K562 (cell line): ENCODE measurements at regions not wholly inside any gene's neighbourhood (a gene's known extent, or its start where the extent isn't known, plus 50 kb on each side); places are given as distances from the start of the nearest gene placed in this dataset.

Experiments
- ATAC-seq: fragments of 200-7000 bp; cut with Tn5 transposase; 3 replicates; pipeline ENCODE4 v1.9.1; 2020; ENCODE audit warnings: moderate library complexity
- BruUV-seq: library from RNA; stranded (reverse); fragments of 400-500 nt; replicated peaks from 2 replicates; lab custom pipeline; 2021; lab: Mats Ljungman, UMichigan
- CTCF ChIA-PET: fragments of 300-600 bp; formaldehyde crosslinking; extraction: SDS; loops from one replicate; lab custom pipeline; 2021; ENCODE audit warnings: low intra/inter-chr PET ratio; lab: Yijun Ruan, JAX
- POLR2A ChIA-PET: fragments of 300-600, 350-650 bp; sonication (Branson Sonifier 250); formaldehyde crosslinking; extraction: SDS; loops from one replicate; lab custom pipeline; 2021; ENCODE audit warnings: antibody characterized with exemption, inconsistent platforms; lab: Yijun Ruan, JAX
- DNase-seq, 4 experiments: peaks; one replicate each; pipeline versions ENCODE4 v3.0.0 to v3.0.0-alpha.2; 2011 to 2018; ENCODE audit warnings: low spot score in 3 of 4, mixed read lengths in 3 of 4; ENCODE audit errors: extremely low read depth in 1 of 4
- FAIRE-seq: peaks from 2 replicates; lab custom pipeline; 2011; peaks lifted over from hg19 to GRCh38; lab: Jason Lieb, UNC
- H2AFZ ChIP-seq: 2 replicates; pipeline ENCODE4 v1.6.0; 2011; ENCODE audit warnings: low read depth, low read length, control low read depth, inconsistent platforms
- H3K27ac ChIP-seq: fragments of 200-600 bp; 3 replicates; pipeline ENCODE4 v1.8.0; 2011; ENCODE audit warnings: low read depth, mild to moderate bottlenecking, control low read depth, inconsistent platforms, low read length, moderate library complexity, mixed read lengths; ENCODE audit errors: extremely low read depth
- H3K27me3 ChIP-seq, 2 experiments: fragments of 300-600 bp in 1 of 2; 2 replicates in 1 of 2; 3 replicates in 1 of 2; pipeline versions ENCODE4 v1.6.0 to v1.8.0; 2011; ENCODE audit warnings: inconsistent platforms in 2 of 2, low read length in 2 of 2, mild to moderate bottlenecking in 1 of 2, mixed read lengths in 1 of 2, moderate library complexity in 1 of 2; ENCODE audit not compliant: control insufficient read depth in 2 of 2, insufficient read depth in 2 of 2
- H3K36me3 ChIP-seq: fragments of 300-600 bp; 3 replicates; pipeline ENCODE4 v1.8.0; 2011; ENCODE audit warnings: mild to moderate bottlenecking, low read length, inconsistent platforms; ENCODE audit not compliant: control insufficient read depth, insufficient read depth
- H3K4me1 ChIP-seq, 2 experiments: fragments of 200-600 bp in 1 of 2; replicated peaks in 1 of 2; 2 replicates in 1 of 2; 3 replicates in 1 of 2; pipeline versions ENCODE4 v1.5.1 to v1.8.0; 2011; ENCODE audit warnings: inconsistent platforms in 2 of 2, low read length in 2 of 2, mild to moderate bottlenecking in 1 of 2, mixed read lengths in 1 of 2, moderate library complexity in 1 of 2; ENCODE audit not compliant: control insufficient read depth in 2 of 2, insufficient read depth in 2 of 2
- H3K4me2 ChIP-seq: 2 replicates; pipeline ENCODE4 v1.6.1; 2011; ENCODE audit warnings: low read length, control low read depth, inconsistent platforms, mixed read lengths; ENCODE audit not compliant: insufficient read depth
- H3K4me3 ChIP-seq: fragments of 200-600 bp; sonication (generic), shearing (Covaris generic); 2 replicates; pipeline ENCODE4 v1.5.1; 2016; ENCODE audit warnings: control low read depth, inconsistent platforms
- H3K79me2 ChIP-seq: fragments of 200-600 bp; 3 replicates; pipeline ENCODE4 v1.8.0; 2011; ENCODE audit warnings: low read length, inconsistent platforms; ENCODE audit not compliant: control insufficient read depth, insufficient read depth
- H3K9ac ChIP-seq, 2 experiments: 2 replicates each; pipeline versions ENCODE4 v1.6.0 to v1.6.1; 2011; ENCODE audit warnings: low read depth in 2 of 2, low read length in 2 of 2, control low read depth in 1 of 2, inconsistent platforms in 1 of 2, mild to moderate bottlenecking in 1 of 2, mixed read lengths in 1 of 2; ENCODE audit not compliant: insufficient read depth in 1 of 2
- H3K9me1 ChIP-seq: one replicate; pipeline ENCODE4 v1.6.0; 2011; ENCODE audit warnings: inconsistent platforms, mild to moderate bottlenecking, low read length, moderate library complexity; ENCODE audit not compliant: control insufficient read depth, insufficient read depth
- H3K9me3 ChIP-seq: replicated peaks from 2 replicates; pipeline ENCODE4 v1.5.1; 2011; ENCODE audit warnings: low read depth, low read length, inconsistent platforms; ENCODE audit not compliant: control insufficient read depth, insufficient read depth
- H4K20me1 ChIP-seq: replicated peaks from 2 replicates; pipeline ENCODE4 v1.6.1; 2011; ENCODE audit warnings: low read length, inconsistent platforms, mixed read lengths; ENCODE audit not compliant: control insufficient read depth, insufficient read depth
- BCOR ChIP-seq: fragments of 450-650 bp; IDR thresholded peaks from 2 replicates; pipeline ENCODE4 v1.6.1; 2016
- CBX1 ChIP-seq: sonication (generic); IDR thresholded peaks from 2 replicates; pipeline ENCODE4 v1.6.1; 2016; ENCODE audit warnings: antibody characterized with exemption, low read depth, mild to moderate bottlenecking
- CBX5 ChIP-seq: IDR thresholded peaks from 2 replicates; pipeline ENCODE4 v1.6.1; 2014; ENCODE audit warnings: low read depth, borderline replicate concordance
- GABPB1 ChIP-seq: sonication (generic); formaldehyde crosslinking; IDR thresholded peaks from 2 replicates; pipeline ENCODE4 v1.8.0; 2022; ENCODE audit warnings: mild to moderate bottlenecking, missing genetic modification reagents
- HDAC6 ChIP-seq: IDR thresholded peaks from 2 replicates; pipeline ENCODE4 v1.6.1; 2012; ENCODE audit warnings: low read depth, mild to moderate bottlenecking, control low read depth, inconsistent platforms, low read length, moderate library complexity
- NCOA6 ChIP-seq: fragments of 450-650 bp; IDR thresholded peaks from 2 replicates; pipeline ENCODE4 v1.6.1; 2017; ENCODE audit warnings: mild to moderate bottlenecking
- NELFE ChIP-seq: IDR thresholded peaks from 2 replicates; pipeline ENCODE4 v1.6.1; 2011; ENCODE audit warnings: mild to moderate bottlenecking; ENCODE audit not compliant: insufficient read depth, insufficient read length
- POLR2AphosphoS5 ChIP-seq: IDR thresholded peaks from 2 replicates; pipeline ENCODE4 v1.6.1; 2011; ENCODE audit warnings: mild to moderate bottlenecking, low read depth, low read length, moderate library complexity; ENCODE audit not compliant: control insufficient read depth, insufficient read depth
- STAT5B ChIP-seq: fragments of 250-450 bp; sonication (Bioruptor Pico); IDR thresholded peaks from 2 replicates; pipeline ENCODE4 v1.8.0; 2021; ENCODE audit warnings: mild to moderate bottlenecking, inconsistent platforms
- TEAD2 ChIP-seq: fragments of 450-650 bp; IDR thresholded peaks from 2 replicates; pipeline ENCODE4 v1.6.1; 2016; ENCODE audit warnings: missing genetic modification characterization, control low read depth, missing compliant biosample characterization
- TSC22D4 ChIP-seq: fragments of 450-650 bp; IDR thresholded peaks from 2 replicates; pipeline ENCODE4 v1.6.1; 2016; ENCODE audit warnings: missing genetic modification characterization, missing biosample characterization, control low read depth
- ZNF133 ChIP-seq: fragments of 250-450 bp; sonication (Bioruptor Pico); IDR thresholded peaks from 2 replicates; pipeline ENCODE4 v1.4.0; 2020; ENCODE audit warnings: mild to moderate bottlenecking
- ZZZ3 ChIP-seq: fragments of 450-650 bp; IDR thresholded peaks from 2 replicates; pipeline ENCODE4 v1.6.1; 2016; ENCODE audit warnings: antibody characterized with exemption, mild to moderate bottlenecking, moderate library complexity
- WGBS: fragments of 100-300 bp; shearing (Covaris generic); methylation state at CpG from one replicate; pipeline ENCODE4 v1.1.6; 2016; ENCODE audit warnings: low coverage, mixed read lengths; ENCODE audit not compliant: insufficient coverage; ENCODE audit errors: missing lambda C conversion rate; 5-methylcytosine and 5-hydroxymethylcytosine counted together
- in situ Hi-C: fragments of 300-500 bp; cut with MboI; formaldehyde crosslinking; loops from 4 replicates; pipeline ENCODE4 v1.15.0; 2018; ENCODE audit warnings: inconsistent platforms, mixed read lengths
- intact Hi-C: fragments of 100-400 bp; cut with micrococcal nuclease; formaldehyde crosslinking; loops from 2 replicates; pipeline ENCODE4 v1.14.2; 2022
- TF ChIP-seq, protein P1 (sequence below): fragments of 250-450 bp; sonication (Bioruptor Pico); IDR thresholded peaks from 2 replicates; pipeline ENCODE4 v1.6.1; 2021; ENCODE audit warnings: mild to moderate bottlenecking
- TF ChIP-seq, protein P2 (sequence below): fragments of 200-600 bp; sonication (generic); IDR thresholded peaks from one replicate; pipeline ENCODE4 v1.6.1; 2012; ENCODE audit warnings: mild to moderate bottlenecking, low read depth, low read length, inconsistent platforms

DNA sequence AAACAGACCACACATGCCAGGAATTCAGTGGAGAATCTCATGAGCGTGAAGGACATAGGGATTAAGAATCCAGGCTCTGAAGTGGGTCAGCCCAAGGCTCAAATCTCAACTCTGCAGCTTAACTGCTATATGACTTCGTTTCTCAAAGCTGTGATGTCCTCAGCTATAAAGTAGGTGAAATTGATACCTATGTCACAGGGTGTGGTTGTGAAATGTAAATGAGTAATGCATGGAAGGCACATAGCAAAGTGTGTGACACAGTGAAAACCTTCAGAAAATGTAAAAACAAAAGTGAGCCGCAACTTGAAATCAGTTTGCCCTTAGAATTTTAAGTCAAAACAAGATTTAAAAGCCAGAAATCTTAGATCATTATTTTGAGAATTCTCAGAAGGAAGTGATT lies 145.7 kb upstream of the PRMT6 start:
- H3K4me3 ChIP-seq: no peak overlapping the region
- ATAC-seq: no peak
- DNase-seq: no peak
- no peaks in the 10 kb centered on the region for H3K36me3 ChIP-seq
- H4K20me1 ChIP-seq: no peaks in the 10 kb centered on the region
- no peaks in the 10 kb centered on the region for H3K4me1 ChIP-seq
- H3K27ac ChIP-seq: no peak overlapping the region
- no peak overlapping the region for H2AFZ ChIP-seq
- FAIRE-seq: no peak
- CTCF ChIA-PET: no interaction called here
- POLR2A ChIA-PET: no interaction called here
- H3K27me3 ChIP-seq: no peaks in the 10 kb centered on the region
- in situ Hi-C loops: no loop called here
- H3K9ac ChIP-seq: no peak overlapping the region
- no peaks in the 10 kb centered on the region for H3K9me3 ChIP-seq
- H3K4me2 ChIP-seq: no peak overlapping the region
- no peaks in the 10 kb centered on the region for H3K79me2 ChIP-seq
- WGBS: 0% methylated on average over 3 of the region's 3 CpGs
- no TSS peak for BruUV-seq
- intact Hi-C loops: no loop called here
- no peaks in the 10 kb centered on the region for H3K9me1 ChIP-seq
- TF ChIP-seq BCOR: no peak
- no peak for TF ChIP-seq NCOA6
- TF ChIP-seq TSC22D4 (tag): no peak
- TF ChIP-seq, protein P1, sequence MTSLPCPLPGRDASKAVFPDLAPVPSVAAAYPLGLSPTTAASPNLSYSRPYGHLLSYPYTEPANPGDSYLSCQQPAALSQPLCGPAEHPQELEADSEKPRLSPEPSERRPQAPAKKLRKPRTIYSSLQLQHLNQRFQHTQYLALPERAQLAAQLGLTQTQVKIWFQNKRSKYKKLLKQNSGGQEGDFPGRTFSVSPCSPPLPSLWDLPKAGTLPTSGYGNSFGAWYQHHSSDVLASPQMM (CRISPR knock-in tag): no peak
- TF ChIP-seq NELFE: no peak
- no peak for TF ChIP-seq GABPB1 (CRISPR knock-in tag)
- TF ChIP-seq, protein P2, sequence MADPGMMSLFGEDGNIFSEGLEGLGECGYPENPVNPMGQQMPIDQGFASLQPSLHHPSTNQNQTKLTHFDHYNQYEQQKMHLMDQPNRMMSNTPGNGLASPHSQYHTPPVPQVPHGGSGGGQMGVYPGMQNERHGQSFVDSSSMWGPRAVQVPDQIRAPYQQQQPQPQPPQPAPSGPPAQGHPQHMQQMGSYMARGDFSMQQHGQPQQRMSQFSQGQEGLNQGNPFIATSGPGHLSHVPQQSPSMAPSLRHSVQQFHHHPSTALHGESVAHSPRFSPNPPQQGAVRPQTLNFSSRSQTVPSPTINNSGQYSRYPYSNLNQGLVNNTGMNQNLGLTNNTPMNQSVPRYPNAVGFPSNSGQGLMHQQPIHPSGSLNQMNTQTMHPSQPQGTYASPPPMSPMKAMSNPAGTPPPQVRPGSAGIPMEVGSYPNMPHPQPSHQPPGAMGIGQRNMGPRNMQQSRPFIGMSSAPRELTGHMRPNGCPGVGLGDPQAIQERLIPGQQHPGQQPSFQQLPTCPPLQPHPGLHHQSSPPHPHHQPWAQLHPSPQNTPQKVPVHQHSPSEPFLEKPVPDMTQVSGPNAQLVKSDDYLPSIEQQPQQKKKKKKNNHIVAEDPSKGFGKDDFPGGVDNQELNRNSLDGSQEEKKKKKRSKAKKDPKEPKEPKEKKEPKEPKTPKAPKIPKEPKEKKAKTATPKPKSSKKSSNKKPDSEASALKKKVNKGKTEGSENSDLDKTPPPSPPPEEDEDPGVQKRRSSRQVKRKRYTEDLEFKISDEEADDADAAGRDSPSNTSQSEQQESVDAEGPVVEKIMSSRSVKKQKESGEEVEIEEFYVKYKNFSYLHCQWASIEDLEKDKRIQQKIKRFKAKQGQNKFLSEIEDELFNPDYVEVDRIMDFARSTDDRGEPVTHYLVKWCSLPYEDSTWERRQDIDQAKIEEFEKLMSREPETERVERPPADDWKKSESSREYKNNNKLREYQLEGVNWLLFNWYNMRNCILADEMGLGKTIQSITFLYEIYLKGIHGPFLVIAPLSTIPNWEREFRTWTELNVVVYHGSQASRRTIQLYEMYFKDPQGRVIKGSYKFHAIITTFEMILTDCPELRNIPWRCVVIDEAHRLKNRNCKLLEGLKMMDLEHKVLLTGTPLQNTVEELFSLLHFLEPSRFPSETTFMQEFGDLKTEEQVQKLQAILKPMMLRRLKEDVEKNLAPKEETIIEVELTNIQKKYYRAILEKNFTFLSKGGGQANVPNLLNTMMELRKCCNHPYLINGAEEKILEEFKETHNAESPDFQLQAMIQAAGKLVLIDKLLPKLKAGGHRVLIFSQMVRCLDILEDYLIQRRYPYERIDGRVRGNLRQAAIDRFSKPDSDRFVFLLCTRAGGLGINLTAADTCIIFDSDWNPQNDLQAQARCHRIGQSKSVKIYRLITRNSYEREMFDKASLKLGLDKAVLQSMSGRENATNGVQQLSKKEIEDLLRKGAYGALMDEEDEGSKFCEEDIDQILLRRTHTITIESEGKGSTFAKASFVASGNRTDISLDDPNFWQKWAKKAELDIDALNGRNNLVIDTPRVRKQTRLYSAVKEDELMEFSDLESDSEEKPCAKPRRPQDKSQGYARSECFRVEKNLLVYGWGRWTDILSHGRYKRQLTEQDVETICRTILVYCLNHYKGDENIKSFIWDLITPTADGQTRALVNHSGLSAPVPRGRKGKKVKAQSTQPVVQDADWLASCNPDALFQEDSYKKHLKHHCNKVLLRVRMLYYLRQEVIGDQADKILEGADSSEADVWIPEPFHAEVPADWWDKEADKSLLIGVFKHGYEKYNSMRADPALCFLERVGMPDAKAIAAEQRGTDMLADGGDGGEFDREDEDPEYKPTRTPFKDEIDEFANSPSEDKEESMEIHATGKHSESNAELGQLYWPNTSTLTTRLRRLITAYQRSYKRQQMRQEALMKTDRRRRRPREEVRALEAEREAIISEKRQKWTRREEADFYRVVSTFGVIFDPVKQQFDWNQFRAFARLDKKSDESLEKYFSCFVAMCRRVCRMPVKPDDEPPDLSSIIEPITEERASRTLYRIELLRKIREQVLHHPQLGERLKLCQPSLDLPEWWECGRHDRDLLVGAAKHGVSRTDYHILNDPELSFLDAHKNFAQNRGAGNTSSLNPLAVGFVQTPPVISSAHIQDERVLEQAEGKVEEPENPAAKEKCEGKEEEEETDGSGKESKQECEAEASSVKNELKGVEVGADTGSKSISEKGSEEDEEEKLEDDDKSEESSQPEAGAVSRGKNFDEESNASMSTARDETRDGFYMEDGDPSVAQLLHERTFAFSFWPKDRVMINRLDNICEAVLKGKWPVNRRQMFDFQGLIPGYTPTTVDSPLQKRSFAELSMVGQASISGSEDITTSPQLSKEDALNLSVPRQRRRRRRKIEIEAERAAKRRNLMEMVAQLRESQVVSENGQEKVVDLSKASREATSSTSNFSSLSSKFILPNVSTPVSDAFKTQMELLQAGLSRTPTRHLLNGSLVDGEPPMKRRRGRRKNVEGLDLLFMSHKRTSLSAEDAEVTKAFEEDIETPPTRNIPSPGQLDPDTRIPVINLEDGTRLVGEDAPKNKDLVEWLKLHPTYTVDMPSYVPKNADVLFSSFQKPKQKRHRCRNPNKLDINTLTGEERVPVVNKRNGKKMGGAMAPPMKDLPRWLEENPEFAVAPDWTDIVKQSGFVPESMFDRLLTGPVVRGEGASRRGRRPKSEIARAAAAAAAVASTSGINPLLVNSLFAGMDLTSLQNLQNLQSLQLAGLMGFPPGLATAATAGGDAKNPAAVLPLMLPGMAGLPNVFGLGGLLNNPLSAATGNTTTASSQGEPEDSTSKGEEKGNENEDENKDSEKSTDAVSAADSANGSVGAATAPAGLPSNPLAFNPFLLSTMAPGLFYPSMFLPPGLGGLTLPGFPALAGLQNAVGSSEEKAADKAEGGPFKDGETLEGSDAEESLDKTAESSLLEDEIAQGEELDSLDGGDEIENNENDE: no peak
- no peak for TF ChIP-seq STAT5B (CRISPR knock-in tag)
- no peak for TF ChIP-seq ZZZ3
- no peak for TF ChIP-seq POLR2AphosphoS5
- TF ChIP-seq TEAD2 (tag): no peak
- no peak for TF ChIP-seq CBX1
- no peak for TF ChIP-seq ZNF133 (CRISPR knock-in tag)
- TF ChIP-seq CBX5: no peak
- no peak for TF ChIP-seq HDAC6
